ENCODE measurements at regions not wholly inside any gene's neighbourhood (a gene's known extent, or its start where the extent isn't known, plus 50 kb on each side); places are given as distances from the start of the nearest gene placed in this dataset.

DNA sequence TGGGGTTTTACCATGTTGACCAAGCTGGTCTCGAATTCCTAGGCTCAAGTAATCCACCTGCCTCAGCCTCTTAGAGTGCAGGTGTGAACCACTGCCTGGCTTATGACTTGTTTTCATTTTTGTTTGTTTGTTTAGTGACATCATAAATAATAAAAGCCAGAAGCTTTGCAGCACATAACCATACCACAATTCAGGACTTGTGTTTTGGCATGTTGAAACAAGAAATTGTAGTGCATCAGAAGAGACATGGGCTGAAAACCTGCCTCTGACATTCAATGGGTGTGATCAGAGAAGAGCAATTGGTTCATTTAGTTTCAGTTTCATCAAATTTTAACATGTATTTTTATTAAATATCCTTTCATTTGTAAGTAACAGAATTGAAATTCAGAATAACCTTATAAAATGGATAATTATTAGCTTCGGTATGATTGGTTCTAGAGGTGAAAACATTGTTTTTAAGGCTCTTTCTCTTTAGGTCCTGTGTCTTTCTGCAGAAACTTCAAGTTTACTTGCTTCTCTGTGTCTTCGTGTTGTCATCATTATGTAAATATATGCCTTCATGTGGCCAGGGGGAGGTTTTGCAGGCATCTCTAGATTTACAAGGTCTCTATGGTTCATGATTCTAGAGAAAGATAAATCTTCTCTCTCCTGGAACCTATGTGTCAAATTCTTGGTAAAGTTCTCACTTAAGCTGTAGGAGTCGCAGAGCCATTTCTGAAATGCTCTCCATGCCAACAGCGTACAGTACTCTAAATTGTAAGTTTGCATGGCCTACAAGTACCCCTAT, 312.0 kb downstream of the KCNC2 start:
- TF ChIP-seq, protein P1, sequence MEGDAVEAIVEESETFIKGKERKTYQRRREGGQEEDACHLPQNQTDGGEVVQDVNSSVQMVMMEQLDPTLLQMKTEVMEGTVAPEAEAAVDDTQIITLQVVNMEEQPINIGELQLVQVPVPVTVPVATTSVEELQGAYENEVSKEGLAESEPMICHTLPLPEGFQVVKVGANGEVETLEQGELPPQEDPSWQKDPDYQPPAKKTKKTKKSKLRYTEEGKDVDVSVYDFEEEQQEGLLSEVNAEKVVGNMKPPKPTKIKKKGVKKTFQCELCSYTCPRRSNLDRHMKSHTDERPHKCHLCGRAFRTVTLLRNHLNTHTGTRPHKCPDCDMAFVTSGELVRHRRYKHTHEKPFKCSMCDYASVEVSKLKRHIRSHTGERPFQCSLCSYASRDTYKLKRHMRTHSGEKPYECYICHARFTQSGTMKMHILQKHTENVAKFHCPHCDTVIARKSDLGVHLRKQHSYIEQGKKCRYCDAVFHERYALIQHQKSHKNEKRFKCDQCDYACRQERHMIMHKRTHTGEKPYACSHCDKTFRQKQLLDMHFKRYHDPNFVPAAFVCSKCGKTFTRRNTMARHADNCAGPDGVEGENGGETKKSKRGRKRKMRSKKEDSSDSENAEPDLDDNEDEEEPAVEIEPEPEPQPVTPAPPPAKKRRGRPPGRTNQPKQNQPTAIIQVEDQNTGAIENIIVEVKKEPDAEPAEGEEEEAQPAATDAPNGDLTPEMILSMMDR (IDR thresholded peaks at IDR 0.05): no peak
- no peak for TF ChIP-seq POLR2AphosphoS5 (IDR thresholded peaks at IDR 0.05)
- TF ChIP-seq POLR2A (IDR thresholded peaks at IDR 0.05): no peak
